Right kidney (tissue), 1 donor: ENCODE measurements at regions not wholly inside any gene's neighbourhood (a gene's known extent, or its start where the extent isn't known, plus 50 kb on each side); places are given as distances from the start of the nearest gene placed in this dataset.

Source experiments
- DNase-seq: peaks from one replicate; pipeline ENCODE4 v3.0.0-alpha.2; 2016

- no peak for DNase-seq
These were observed 139.1 kb upstream of the C14orf180 start for GRCh38 chr14:104440297-104440956.

- no peak for DNase-seq
These were observed 138.1 kb upstream of the C14orf180 start for GRCh38 chr14:104441275-104442106.

GRCh38 chr14:104442107-104442551 lies 137.4 kb upstream of the C14orf180 start:
- no peak for DNase-seq

- DNase-seq, result no peak
These were observed 136.8 kb upstream of the C14orf180 start for GRCh38 chr14:104442631-104443390.

GRCh38 chr14:104443391-104444158 lies 136.0 kb upstream of the C14orf180 start:
- DNase-seq, result no peak

- DNase-seq, result no peak
These were observed 135.2 kb upstream of the C14orf180 start for GRCh38 chr14:104444159-104445030.

- no peak for DNase-seq
These were observed 134.5 kb upstream of the C14orf180 start for GRCh38 chr14:104445086-104445485.

GRCh38 chr14:104445832-104446381 lies 133.7 kb upstream of the C14orf180 start:
- no peak for DNase-seq

GRCh38 chr14:104446611-104447010 lies 133.0 kb upstream of the C14orf180 start:
- no peak for DNase-seq

GRCh38 chr14:104447750-104448149 lies 131.8 kb upstream of the C14orf180 start:
- no peak for DNase-seq

GRCh38 chr14:104448321-104448720 lies 131.2 kb upstream of the C14orf180 start:
- DNase-seq, result no peak

- DNase-seq, result no peak
These were observed 130.8 kb upstream of the C14orf180 start for GRCh38 chr14:104448721-104449120.

GRCh38 chr14:104450811-104451401 lies 128.7 kb upstream of the C14orf180 start:
- DNase-seq, result no peak

- DNase-seq, result no peak
These were observed 128.1 kb upstream of the C14orf180 start for GRCh38 chr14:104451474-104451873.

- no peak for DNase-seq
These were observed 120.7 kb upstream of the C14orf180 start for GRCh38 chr14:104458845-104459244.

GRCh38 chr14:104460791-104461651 lies 118.5 kb upstream of the C14orf180 start:
- no peak for DNase-seq

- DNase-seq, result peak; percentile 24
These were observed 117.7 kb upstream of the C14orf180 start for GRCh38 chr14:104461676-104462449.
